Activated B cell treated with CpG ODN at 0.5 μM for 24 hours (primary cell): ENCODE measurements at regions not wholly inside any gene's neighbourhood (a gene's known extent, or its start where the extent isn't known, plus 50 kb on each side); places are given as distances from the start of the nearest gene placed in this dataset.
"Not testable (repeated sequence)": the region's sequence is repeated elsewhere in the genome, so short reads cannot be mapped to it uniquely, and the experiment has no call there.

Source experiments
- ATAC-seq: fragments of 200-7000 bp; cut with Tn5 transposase; one replicate; pipeline ENCODE4 v1.10.0; 2021; ENCODE audit warnings: low read depth, mild to moderate bottlenecking, moderate library complexity
- CTCF ChIA-PET: fragments of 350-600 bp; sonication (Branson Sonifier 250); formaldehyde crosslinking; loops from one replicate; lab custom pipeline; 2021; ENCODE audit warnings: antibody characterized with exemption; lab: Charles Lee
- POLR2A ChIA-PET: fragments of 350-600 bp; sonication (Branson Sonifier 250); formaldehyde crosslinking; loops from one replicate; lab custom pipeline; 2021; ENCODE audit warnings: antibody characterized with exemption; lab: Charles Lee
- DNase-seq: peaks from one replicate; pipeline ENCODE4 v3.0.0; 2022
- H3K27ac Mint-ChIP-seq: one replicate; pipeline ENCODE4 v1.8.0; 2020; ENCODE audit warnings: mixed read lengths
- H3K27me3 Mint-ChIP-seq: one replicate; pipeline ENCODE4 v1.8.0; 2021; ENCODE audit warnings: mixed read lengths
- H3K36me3 Mint-ChIP-seq: one replicate; pipeline ENCODE4 v1.8.0; 2021; ENCODE audit warnings: low read depth, mixed read lengths
- H3K4me1 Mint-ChIP-seq: one replicate; pipeline ENCODE4 v1.8.0; 2021; ENCODE audit warnings: mixed read lengths
- H3K4me3 Mint-ChIP-seq: one replicate; pipeline ENCODE4 v1.8.0; 2020; ENCODE audit warnings: mild to moderate bottlenecking, mixed read lengths
- H3K9me3 Mint-ChIP-seq: one replicate; pipeline ENCODE4 v1.8.0; 2020; ENCODE audit warnings: mixed read lengths
- intact Hi-C: fragments of 100-400 bp; cut with micrococcal nuclease; formaldehyde crosslinking; loops from one replicate; pipeline ENCODE4 v1.15.1; 2024
- TF ChIP-seq, protein P1 (sequence below): fragments of 200-600 bp; IDR thresholded peaks from one replicate; pipeline ENCODE4 v1.8.0; 2022; ENCODE audit warnings: antibody characterized with exemption, mild to moderate bottlenecking

DNA sequence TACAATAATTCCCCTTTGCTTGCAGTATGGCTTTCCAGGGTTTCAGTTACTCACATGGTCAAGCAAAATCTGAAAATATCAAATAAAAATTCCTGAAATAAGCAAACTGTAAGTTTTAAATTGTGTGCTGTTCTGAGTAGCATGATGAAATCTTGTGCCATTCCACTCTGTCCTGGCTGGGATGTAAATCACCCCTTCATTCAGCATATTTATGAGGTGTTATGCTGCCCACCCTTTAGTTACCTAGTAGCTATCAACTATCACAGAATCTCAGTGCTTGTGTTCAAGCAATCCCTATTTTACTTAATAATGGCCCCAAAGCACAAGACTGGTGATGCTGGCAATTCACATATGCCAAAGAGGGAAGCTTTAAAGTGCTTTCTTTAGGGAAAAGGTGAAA lies 867.7 kb upstream of the NRXN1 start:
- ChIA-PET CTCF (no interaction called here), POLR2A (no interaction called here)
- no peak for ATAC-seq
- TF ChIP-seq, protein P1, sequence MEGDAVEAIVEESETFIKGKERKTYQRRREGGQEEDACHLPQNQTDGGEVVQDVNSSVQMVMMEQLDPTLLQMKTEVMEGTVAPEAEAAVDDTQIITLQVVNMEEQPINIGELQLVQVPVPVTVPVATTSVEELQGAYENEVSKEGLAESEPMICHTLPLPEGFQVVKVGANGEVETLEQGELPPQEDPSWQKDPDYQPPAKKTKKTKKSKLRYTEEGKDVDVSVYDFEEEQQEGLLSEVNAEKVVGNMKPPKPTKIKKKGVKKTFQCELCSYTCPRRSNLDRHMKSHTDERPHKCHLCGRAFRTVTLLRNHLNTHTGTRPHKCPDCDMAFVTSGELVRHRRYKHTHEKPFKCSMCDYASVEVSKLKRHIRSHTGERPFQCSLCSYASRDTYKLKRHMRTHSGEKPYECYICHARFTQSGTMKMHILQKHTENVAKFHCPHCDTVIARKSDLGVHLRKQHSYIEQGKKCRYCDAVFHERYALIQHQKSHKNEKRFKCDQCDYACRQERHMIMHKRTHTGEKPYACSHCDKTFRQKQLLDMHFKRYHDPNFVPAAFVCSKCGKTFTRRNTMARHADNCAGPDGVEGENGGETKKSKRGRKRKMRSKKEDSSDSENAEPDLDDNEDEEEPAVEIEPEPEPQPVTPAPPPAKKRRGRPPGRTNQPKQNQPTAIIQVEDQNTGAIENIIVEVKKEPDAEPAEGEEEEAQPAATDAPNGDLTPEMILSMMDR, result no peak
- H3K27me3 Mint-ChIP-seq, result no peaks in the 10 kb centered on the region
- DNase-seq, result no peak
- intact Hi-C loops, result no loop called here
- no peak overlapping the region for H3K27ac Mint-ChIP-seq
- no peaks in the 10 kb centered on the region for H3K9me3 Mint-ChIP-seq
- no peak overlapping the region for H3K4me3 Mint-ChIP-seq
- H3K4me1 Mint-ChIP-seq, result no peaks in the 10 kb centered on the region
- H3K36me3 Mint-ChIP-seq, result no peaks in the 10 kb centered on the region

- CTCF ChIA-PET, H3K4me1 Mint-ChIP-seq, H3K4me3 Mint-ChIP-seq, DNase-seq, ATAC-seq, H3K27ac Mint-ChIP-seq, H3K36me3 Mint-ChIP-seq, intact Hi-C loops, H3K27me3 Mint-ChIP-seq, POLR2A ChIA-PET, H3K9me3 Mint-ChIP-seq: not testable (repeated sequence)
Observed at GRCh38 chr2:51894584-51894983, 862.7 kb upstream of the NRXN1 start.

GRCh38 chr2:51888120-51888519 lies 856.2 kb upstream of the NRXN1 start:
- Mint-ChIP-seq H3K27me3 (no peaks in the 10 kb centered on the region), H3K36me3 (no peaks in the 10 kb centered on the region), H3K4me1 (peaks cover 3% of the 10 kb centered on the region), H3K9me3 (no peaks in the 10 kb centered on the region), H3K27ac (no peak overlapping the region), H3K4me3 (no peak overlapping the region)
- DNase-seq, result no peak
- TF ChIP-seq, protein P1, result no peak
- ATAC-seq, result no peak
- POLR2A ChIA-PET, result no interaction called here
- CTCF ChIA-PET, result no interaction called here
- intact Hi-C loops, result no loop called here

DNA sequence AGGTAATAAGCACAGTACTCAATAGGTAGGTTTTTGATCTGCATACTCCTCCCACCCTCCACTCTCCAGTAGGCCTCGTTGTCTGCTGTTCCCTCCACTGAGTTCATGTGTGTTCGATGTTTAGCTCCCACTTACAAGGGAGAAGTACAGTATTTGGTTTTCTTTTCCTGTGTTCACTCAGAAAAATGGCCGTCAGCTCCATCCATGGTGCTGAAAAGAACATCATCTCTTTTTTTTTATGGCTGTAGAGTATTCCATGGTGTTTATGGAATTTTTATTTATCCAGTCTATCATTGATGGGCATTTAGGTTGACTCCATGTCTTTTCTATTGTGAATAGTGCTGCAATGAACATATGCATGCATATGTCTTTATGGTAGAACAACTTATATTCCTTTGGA lies 849.7 kb upstream of the NRXN1 start:
- DNase-seq, result no peak
- Mint-ChIP-seq H3K9me3 (peaks cover 18% of the 10 kb centered on the region), H3K36me3 (no peaks in the 10 kb centered on the region), H3K4me1 (no peaks in the 10 kb centered on the region), H3K4me3 (no peak overlapping the region), H3K27ac (no peak overlapping the region), H3K27me3 (no peaks in the 10 kb centered on the region)
- ChIA-PET CTCF (no interaction called here), POLR2A (no interaction called here)
- intact Hi-C loops, result no loop called here
- TF ChIP-seq, protein P1, result no peak
- ATAC-seq, result no peak

- DNase-seq, result no peak
- TF ChIP-seq, protein P1, result no peak
- H3K4me1 Mint-ChIP-seq, result no peaks in the 10 kb centered on the region
- no peaks in the 10 kb centered on the region for H3K36me3 Mint-ChIP-seq
- H3K27ac Mint-ChIP-seq, result no peak overlapping the region
- intact Hi-C loops, result no loop called here
- no peak for ATAC-seq
- CTCF ChIA-PET, result no interaction called here
- no peak overlapping the region for H3K4me3 Mint-ChIP-seq
- no peaks in the 10 kb centered on the region for H3K27me3 Mint-ChIP-seq
- POLR2A ChIA-PET, result no interaction called here
- peaks cover 21% of the 10 kb centered on the region for H3K9me3 Mint-ChIP-seq
Observed at GRCh38 chr2:51880153-51880552, 848.2 kb upstream of the NRXN1 start.

DNA sequence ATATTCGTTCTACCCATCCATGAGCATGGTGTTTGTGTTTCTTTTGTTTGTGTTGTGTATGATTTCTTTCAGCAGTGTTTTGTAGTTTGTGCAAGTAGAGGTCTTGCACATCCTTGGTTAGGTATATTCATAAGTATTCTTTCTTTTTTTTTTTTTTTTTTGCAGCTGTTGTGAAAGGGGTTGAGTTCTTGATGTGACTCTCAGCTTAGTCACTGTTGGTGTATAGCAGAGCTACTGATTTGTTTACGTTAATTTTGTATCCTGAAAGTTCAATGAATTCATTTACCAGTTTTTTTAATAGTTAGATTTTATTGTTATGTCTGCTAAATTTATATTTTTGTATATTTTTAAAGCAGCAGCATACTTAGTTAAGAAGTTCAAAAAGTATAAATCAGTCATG lies 834.4 kb upstream of the NRXN1 start:
- ATAC-seq (no peak), DNase-seq (no peak)
- Mint-ChIP-seq H3K36me3 (no peaks in the 10 kb centered on the region), H3K9me3 (peaks cover 13% of the 10 kb centered on the region), H3K4me3 (no peak overlapping the region), H3K27ac (no peak overlapping the region), H3K27me3 (no peaks in the 10 kb centered on the region), H3K4me1 (no peaks in the 10 kb centered on the region)
- intact Hi-C loops, result no loop called here
- POLR2A ChIA-PET, result no interaction called here
- CTCF ChIA-PET, result no interaction called here
- TF ChIP-seq, protein P1, result no peak
